ENCODE measurements at regions not wholly inside any gene's neighbourhood (a gene's known extent, or its start where the extent isn't known, plus 50 kb on each side); places are given as distances from the start of the nearest gene placed in this dataset.

DNA sequence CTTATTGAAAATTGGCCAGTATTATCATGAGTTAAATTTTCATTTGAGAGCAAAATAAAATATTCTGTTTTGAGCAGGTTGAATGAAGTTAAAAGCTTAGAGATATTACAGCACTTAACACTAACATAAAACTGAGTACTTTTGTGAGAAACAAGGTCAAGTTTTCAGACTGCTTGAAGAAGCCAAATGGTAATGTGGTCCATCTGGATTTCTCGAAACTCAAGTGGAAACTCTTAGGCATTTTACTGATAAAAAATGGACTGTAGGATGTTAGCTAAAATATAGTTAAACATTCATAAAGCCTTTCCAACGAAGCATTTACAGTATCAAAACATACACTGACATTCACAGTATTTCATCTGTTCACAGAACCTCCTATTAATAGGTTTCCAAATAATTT is 528.1 kb upstream of the SEMA3D start (continued):
- TF ChIP-seq, protein P1, sequence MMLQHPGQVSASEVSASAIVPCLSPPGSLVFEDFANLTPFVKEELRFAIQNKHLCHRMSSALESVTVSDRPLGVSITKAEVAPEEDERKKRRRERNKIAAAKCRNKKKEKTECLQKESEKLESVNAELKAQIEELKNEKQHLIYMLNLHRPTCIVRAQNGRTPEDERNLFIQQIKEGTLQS (IDR thresholded peaks at IDR 0.05): no peak
- TF ChIP-seq SP1 (IDR thresholded peaks at IDR 0.05) (no peak), FOXA1 (IDR thresholded peaks at IDR 0.05) (no peak), RXRA (IDR thresholded peaks at IDR 0.05) (no peak), FOXA2 (IDR thresholded peaks at IDR 0.05) (no peak)
- TF ChIP-seq, protein P2, sequence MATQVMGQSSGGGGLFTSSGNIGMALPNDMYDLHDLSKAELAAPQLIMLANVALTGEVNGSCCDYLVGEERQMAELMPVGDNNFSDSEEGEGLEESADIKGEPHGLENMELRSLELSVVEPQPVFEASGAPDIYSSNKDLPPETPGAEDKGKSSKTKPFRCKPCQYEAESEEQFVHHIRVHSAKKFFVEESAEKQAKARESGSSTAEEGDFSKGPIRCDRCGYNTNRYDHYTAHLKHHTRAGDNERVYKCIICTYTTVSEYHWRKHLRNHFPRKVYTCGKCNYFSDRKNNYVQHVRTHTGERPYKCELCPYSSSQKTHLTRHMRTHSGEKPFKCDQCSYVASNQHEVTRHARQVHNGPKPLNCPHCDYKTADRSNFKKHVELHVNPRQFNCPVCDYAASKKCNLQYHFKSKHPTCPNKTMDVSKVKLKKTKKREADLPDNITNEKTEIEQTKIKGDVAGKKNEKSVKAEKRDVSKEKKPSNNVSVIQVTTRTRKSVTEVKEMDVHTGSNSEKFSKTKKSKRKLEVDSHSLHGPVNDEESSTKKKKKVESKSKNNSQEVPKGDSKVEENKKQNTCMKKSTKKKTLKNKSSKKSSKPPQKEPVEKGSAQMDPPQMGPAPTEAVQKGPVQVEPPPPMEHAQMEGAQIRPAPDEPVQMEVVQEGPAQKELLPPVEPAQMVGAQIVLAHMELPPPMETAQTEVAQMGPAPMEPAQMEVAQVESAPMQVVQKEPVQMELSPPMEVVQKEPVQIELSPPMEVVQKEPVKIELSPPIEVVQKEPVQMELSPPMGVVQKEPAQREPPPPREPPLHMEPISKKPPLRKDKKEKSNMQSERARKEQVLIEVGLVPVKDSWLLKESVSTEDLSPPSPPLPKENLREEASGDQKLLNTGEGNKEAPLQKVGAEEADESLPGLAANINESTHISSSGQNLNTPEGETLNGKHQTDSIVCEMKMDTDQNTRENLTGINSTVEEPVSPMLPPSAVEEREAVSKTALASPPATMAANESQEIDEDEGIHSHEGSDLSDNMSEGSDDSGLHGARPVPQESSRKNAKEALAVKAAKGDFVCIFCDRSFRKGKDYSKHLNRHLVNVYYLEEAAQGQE (IDR thresholded peaks at IDR 0.05): no peak

DNA sequence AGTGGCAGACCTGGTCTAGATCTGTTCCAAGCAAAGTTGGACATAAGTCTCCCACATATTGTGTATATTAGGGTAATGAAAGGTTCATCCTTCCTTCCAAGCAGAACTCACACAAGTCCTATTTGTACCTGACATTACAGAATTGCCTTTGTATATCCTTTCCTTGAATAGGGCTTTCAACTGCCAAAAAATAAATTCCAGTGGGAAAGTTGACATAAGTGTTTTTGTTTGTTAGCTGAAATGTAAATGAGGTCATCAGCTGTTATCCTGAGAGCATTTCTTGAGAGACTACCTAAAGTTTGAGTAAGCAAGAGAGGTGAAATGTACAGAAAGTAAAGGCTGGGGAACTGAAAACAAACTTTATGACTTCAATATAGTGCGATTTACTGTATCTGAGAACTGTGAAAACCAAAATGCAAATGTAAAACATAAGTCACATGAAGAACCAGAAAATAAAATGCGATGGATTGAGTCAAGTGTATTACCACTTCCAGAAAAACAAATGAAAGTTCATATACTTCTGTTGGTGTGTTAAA is 527.3 kb upstream of the SEMA3D start:
- no peak overlapping the region for H3K4me3 ChIP-seq (ENCODE audit: low read depth in 1 of 3, low read length in 3 of 3)
- no peak overlapping the region for H3K9ac ChIP-seq (ENCODE audit: low read depth in 1 of 2, low read length in 2 of 2)
- H3K27me3 ChIP-seq (ENCODE audit: control insufficient read depth in 4 of 4, insufficient read depth in 4 of 4, low read length in 3 of 4): no peaks in the 10 kb centered on the region
- 96% methylated on average over 2 of the region's 2 CpGs for WGBS
- H3K9me3 ChIP-seq (ENCODE audit: control insufficient read depth in 4 of 4, low read length in 3 of 4): no peaks in the 10 kb centered on the region
- H3K4me1 ChIP-seq (ENCODE audit: control insufficient read depth in 4 of 4, insufficient read depth in 4 of 4, low read length in 3 of 4): no peaks in the 10 kb centered on the region
- no peaks in the 10 kb centered on the region for H3K36me3 ChIP-seq (ENCODE audit: control insufficient read depth in 4 of 4, insufficient read depth in 3 of 4, low read depth in 1 of 4, low read length in 3 of 4)
- no peak for TF ChIP-seq RAD21 (IDR thresholded peaks at IDR 0.05)
- no peak for TF ChIP-seq HNF4A (conservative IDR thresholded peaks at IDR 0.05)
- TF ChIP-seq, protein P3, sequence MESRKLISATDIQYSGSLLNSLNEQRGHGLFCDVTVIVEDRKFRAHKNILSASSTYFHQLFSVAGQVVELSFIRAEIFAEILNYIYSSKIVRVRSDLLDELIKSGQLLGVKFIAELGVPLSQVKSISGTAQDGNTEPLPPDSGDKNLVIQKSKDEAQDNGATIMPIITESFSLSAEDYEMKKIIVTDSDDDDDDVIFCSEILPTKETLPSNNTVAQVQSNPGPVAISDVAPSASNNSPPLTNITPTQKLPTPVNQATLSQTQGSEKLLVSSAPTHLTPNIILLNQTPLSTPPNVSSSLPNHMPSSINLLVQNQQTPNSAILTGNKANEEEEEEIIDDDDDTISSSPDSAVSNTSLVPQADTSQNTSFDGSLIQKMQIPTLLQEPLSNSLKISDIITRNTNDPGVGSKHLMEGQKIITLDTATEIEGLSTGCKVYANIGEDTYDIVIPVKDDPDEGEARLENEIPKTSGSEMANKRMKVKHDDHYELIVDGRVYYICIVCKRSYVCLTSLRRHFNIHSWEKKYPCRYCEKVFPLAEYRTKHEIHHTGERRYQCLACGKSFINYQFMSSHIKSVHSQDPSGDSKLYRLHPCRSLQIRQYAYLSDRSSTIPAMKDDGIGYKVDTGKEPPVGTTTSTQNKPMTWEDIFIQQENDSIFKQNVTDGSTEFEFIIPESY (IDR thresholded peaks at IDR 0.05): no peak
- no peak for TF ChIP-seq SP1 (IDR thresholded peaks at IDR 0.05)
- TF ChIP-seq, protein P4, sequence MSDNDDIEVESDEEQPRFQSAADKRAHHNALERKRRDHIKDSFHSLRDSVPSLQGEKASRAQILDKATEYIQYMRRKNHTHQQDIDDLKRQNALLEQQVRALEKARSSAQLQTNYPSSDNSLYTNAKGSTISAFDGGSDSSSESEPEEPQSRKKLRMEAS (IDR thresholded peaks at IDR 0.05): no peak
- no peak for TF ChIP-seq NR2F2 (IDR thresholded peaks at IDR 0.05)
- TF ChIP-seq YY1 (IDR thresholded peaks at IDR 0.05): no peak
- no peak for TF ChIP-seq JUND (IDR thresholded peaks at IDR 0.05)
- TF ChIP-seq, protein P1 (IDR thresholded peaks at IDR 0.05): no peak
- no peak for TF ChIP-seq FOXA2 (IDR thresholded peaks at IDR 0.05)
- no peak for TF ChIP-seq TAF1 (conservative IDR thresholded peaks at IDR 0.05)
- no peak for TF ChIP-seq EGR1 (IDR thresholded peaks at IDR 0.05; ENCODE audit: low read depth in 2 of 2)
- DNase-seq (ENCODE audit: low spot score): no peak
- H3K27ac ChIP-seq (ENCODE audit: low read depth in 1 of 2, low read length in 2 of 2): no peak overlapping the region

DNA sequence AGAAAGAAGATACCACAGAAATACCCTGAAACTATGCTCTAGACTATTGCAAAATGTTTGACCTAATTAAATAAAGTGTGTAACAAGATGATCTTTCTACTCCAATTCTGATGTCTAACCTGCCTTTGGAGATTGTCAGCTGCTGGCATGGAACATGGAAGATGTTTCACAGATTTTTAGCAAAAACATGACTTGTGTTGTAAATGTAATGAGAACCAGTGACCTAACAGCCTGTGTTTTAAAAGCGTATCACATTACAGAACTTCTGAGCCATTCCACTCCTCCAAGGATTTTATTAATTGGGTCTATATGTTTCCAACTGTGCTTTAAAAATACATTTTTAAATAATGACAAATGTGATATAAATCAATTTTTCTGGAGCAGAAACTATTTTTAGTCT is 526.3 kb upstream of the SEMA3D start:
- Histone ChIP-seq H3K36me3 (ENCODE audit: control insufficient read depth in 4 of 4, insufficient read depth in 3 of 4, low read depth in 1 of 4, low read length in 3 of 4) (no peaks in the 10 kb centered on the region), H3K9me3 (ENCODE audit: control insufficient read depth in 4 of 4, low read length in 3 of 4) (no peaks in the 10 kb centered on the region), H3K4me1 (ENCODE audit: control insufficient read depth in 4 of 4, insufficient read depth in 4 of 4, low read length in 3 of 4) (no peaks in the 10 kb centered on the region), H3K4me3 (ENCODE audit: low read depth in 1 of 3, low read length in 3 of 3) (no peak overlapping the region), H3K27ac (ENCODE audit: low read depth in 1 of 2, low read length in 2 of 2) (no peak overlapping the region), H3K27me3 (ENCODE audit: control insufficient read depth in 4 of 4, insufficient read depth in 4 of 4, low read length in 3 of 4) (no peaks in the 10 kb centered on the region), H3K9ac (ENCODE audit: low read depth in 1 of 2, low read length in 2 of 2) (no peak overlapping the region)
- WGBS: 94% methylated on average over 1 of the region's 1 CpG
- TF ChIP-seq, protein P3 (IDR thresholded peaks at IDR 0.05): no peak
- DNase-seq (ENCODE audit: low spot score): no peak

Data from liver (tissue), 7 donors.